GM06990 (cell line): ENCODE measurements at regions not wholly inside any gene's neighbourhood (a gene's known extent, or its start where the extent isn't known, plus 50 kb on each side); places are given as distances from the start of the nearest gene placed in this dataset.

Experiments used
- DNase-seq: peaks from one replicate; pipeline ENCODE4 v3.0.0-alpha.2; 2011; ENCODE audit not compliant: insufficient read length; ENCODE audit errors: extremely low read depth
- H3K27me3 ChIP-seq: replicated peaks from 2 replicates; pipeline ENCODE4 v1.6.0; 2011; ENCODE audit warnings: low read length; ENCODE audit not compliant: control insufficient read depth, insufficient read depth
- H3K36me3 ChIP-seq: 2 replicates; pipeline ENCODE4 v1.5.1; 2011; ENCODE audit warnings: low read length; ENCODE audit not compliant: control insufficient read depth, insufficient read depth
- H3K4me3 ChIP-seq: replicated peaks from 2 replicates; pipeline ENCODE4 v1.5.1; 2011; ENCODE audit warnings: low read depth, mild to moderate bottlenecking, control low read depth, low read length
- TF ChIP-seq, protein P1 (sequence below): IDR thresholded peaks from 2 replicates; pipeline ENCODE4 v1.5.1; 2011; ENCODE audit warnings: low read length, control low read depth, mild to moderate bottlenecking, inconsistent platforms; ENCODE audit not compliant: insufficient read depth, poor library complexity, severe bottlenecking

DNA sequence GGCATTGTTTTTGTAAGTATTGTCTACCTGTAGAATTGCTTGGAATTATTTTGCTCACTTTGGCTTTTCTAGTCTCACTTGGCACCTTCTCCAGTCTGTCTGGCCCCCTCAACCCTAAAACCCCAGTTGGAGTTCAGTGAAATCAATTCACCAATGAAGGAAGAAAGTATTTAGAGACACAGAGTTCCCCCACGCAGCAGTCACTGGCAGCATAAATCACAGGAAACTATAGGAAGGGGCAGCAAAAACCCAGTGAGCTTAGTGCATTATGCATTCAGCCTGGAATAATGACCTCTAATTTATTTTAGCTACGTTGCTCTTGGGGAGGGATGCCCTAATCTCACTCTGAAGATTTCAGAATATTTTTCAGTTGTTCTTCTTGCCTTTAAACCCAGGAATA, 204.7 kb upstream of the BLID start:
- TF ChIP-seq, protein P1, sequence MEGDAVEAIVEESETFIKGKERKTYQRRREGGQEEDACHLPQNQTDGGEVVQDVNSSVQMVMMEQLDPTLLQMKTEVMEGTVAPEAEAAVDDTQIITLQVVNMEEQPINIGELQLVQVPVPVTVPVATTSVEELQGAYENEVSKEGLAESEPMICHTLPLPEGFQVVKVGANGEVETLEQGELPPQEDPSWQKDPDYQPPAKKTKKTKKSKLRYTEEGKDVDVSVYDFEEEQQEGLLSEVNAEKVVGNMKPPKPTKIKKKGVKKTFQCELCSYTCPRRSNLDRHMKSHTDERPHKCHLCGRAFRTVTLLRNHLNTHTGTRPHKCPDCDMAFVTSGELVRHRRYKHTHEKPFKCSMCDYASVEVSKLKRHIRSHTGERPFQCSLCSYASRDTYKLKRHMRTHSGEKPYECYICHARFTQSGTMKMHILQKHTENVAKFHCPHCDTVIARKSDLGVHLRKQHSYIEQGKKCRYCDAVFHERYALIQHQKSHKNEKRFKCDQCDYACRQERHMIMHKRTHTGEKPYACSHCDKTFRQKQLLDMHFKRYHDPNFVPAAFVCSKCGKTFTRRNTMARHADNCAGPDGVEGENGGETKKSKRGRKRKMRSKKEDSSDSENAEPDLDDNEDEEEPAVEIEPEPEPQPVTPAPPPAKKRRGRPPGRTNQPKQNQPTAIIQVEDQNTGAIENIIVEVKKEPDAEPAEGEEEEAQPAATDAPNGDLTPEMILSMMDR, result no peak
- Histone ChIP-seq H3K36me3 (no peaks in the 10 kb centered on the region), H3K27me3 (no peaks in the 10 kb centered on the region), H3K4me3 (no peak overlapping the region)
- no peak for DNase-seq

DNA sequence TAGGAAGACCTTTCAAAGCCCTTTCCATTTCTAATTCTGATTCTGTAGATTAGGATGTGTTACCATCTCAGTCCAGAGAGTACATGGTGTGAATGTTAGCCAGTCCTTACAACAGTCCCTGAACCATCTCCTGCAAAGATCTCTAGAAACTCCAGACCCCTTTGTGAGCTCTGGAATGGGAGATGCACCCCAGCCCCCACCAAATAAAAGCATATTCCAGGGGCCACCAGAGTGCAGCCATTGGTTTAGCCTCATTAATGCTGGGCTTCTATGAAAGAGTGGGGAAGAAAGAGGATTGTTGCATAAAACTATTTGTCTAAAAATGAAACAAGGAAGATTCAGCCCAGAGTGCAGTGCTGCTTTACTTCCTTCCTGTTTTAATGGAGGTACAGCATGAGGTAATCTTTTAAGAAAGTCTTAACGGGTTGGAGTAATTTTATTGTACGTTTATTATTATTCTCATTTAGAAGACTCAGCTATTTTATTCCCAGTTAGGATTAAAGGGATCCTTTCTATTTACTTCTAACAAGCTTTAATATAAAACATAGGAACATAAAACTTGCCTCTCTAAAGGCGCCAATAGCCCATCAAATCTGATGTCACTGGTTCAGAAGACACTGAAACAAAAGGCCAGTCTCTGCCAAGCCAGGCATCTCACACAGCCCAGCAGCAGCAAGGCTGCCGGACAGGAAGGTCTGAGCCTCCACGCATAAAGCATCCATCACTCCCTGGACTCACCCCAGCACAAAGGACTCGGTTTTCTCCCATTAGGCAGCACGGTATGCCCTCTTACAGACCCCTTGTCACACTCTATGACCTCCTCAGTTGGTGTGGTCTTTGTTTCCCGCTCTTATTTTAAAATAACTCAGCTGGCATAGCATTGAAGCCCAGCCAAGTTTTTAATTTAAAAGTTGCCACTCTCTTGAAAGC, 203.9 kb upstream of the BLID start:
- no peaks in the 10 kb centered on the region for H3K36me3 ChIP-seq
- DNase-seq, result no peak
- H3K27me3 ChIP-seq, result no peaks in the 10 kb centered on the region
- TF ChIP-seq, protein P1, result no peak
- H3K4me3 ChIP-seq, result no peak overlapping the region

DNA sequence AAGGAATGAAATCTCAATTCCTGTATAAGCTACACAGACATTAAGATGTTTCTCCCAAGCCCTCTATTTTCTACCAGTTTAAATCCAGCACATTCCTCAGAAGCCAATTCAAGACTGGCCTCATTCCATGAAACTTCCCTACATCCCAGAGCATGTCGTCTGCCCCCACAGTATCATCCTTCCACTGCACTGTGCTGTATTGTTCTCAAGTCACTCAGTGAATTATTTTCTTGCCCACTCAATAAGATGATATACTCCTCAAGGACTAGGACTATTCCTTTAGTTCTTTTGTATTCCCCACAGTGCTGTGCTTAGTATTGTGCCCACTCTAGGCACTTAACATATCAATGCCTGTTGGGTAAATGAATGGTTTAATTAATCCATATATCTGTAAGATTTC, 203.1 kb upstream of the BLID start:
- no peaks in the 10 kb centered on the region for H3K27me3 ChIP-seq
- no peak for DNase-seq
- H3K4me3 ChIP-seq, result no peak overlapping the region
- no peaks in the 10 kb centered on the region for H3K36me3 ChIP-seq
- TF ChIP-seq, protein P1, result no peak

DNA sequence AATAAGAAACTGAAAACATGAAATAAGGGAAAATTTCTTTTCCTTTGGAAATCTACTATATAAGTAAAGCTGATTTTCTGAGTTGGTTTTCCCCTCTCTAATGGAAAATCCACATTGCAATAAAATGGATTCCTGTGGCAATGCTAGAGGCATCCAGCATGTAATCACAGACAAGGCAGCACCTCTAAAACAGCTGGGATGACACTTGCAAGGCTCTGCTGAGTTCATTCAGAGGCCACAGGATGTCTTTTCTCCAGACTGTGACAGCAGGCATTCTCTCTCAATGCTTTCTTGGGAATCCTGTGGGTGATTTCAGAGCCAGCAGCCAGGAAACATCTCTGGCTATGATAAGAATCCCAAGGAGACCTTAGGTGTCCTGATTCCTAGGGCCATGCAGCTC, 201.3 kb upstream of the BLID start:
- DNase-seq, result no peak
- Histone ChIP-seq H3K4me3 (no peak overlapping the region), H3K27me3 (no peaks in the 10 kb centered on the region), H3K36me3 (no peaks in the 10 kb centered on the region)
- TF ChIP-seq, protein P1, result no peak

DNA sequence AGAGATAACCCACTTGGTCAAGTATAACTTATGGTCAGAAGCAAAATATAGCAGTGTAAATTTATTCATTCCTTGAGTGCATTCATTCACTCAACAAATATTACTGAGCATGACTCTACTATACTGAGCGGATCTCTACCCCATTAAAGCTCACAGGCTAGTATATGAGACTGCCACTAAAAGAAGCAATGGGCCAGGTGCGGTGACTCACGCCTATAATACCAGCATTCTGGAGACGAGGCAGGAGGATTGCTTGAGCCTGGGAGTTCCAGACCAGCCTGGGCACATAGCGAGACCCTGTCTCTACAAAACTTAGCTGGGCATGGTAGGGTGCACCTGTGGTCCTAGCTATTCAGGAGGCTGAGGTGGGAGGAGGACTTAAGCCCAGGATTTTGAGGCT, 197.6 kb upstream of the BLID start:
- H3K36me3 ChIP-seq, result no peaks in the 10 kb centered on the region
- DNase-seq, result no peak
- H3K27me3 ChIP-seq, result no peaks in the 10 kb centered on the region
- H3K4me3 ChIP-seq, result no peak overlapping the region
- TF ChIP-seq, protein P1, result no peak
